SU-DHL-6 (cell line): ENCODE measurements at regions not wholly inside any gene's neighbourhood (a gene's known extent, or its start where the extent isn't known, plus 50 kb on each side); places are given as distances from the start of the nearest gene placed in this dataset.

Experiments
- H2AFZ ChIP-seq: fragments of 200-600 bp; sonication (generic); 2 replicates; pipeline ENCODE4 v1.6.1; 2014; ENCODE audit warnings: low read depth, mild to moderate bottlenecking, moderate library complexity, mixed read lengths, antibody characterized with exemption, low read length; ENCODE audit not compliant: severe bottlenecking
- H3F3A ChIP-seq: fragments of 200-600 bp; shearing (Covaris generic); 2 replicates; pipeline ENCODE4 v1.6.0; 2016; ENCODE audit warnings: antibody characterized with exemption, mild to moderate bottlenecking; ENCODE audit not compliant: insufficient read depth
- H3K27ac ChIP-seq: fragments of 200-600 bp; sonication (generic); 2 replicates; pipeline ENCODE4 v1.5.1; 2016; ENCODE audit warnings: low read depth, mild to moderate bottlenecking, low read length, moderate library complexity, mixed read lengths
- H3K27me3 ChIP-seq: fragments of 200-600 bp; sonication (generic), shearing (Covaris generic); 2 replicates; pipeline ENCODE4 v1.6.0; 2014; ENCODE audit warnings: mild to moderate bottlenecking, low read length
- H3K36me3 ChIP-seq: fragments of 200-600 bp; sonication (generic); 2 replicates; pipeline ENCODE4 v1.6.1; 2014; ENCODE audit warnings: mild to moderate bottlenecking, low read length, mixed read lengths
- H3K4me2 ChIP-seq: fragments of 300-600, 200-600 bp; shearing (Covaris generic), sonication (generic); 2 replicates; pipeline ENCODE4 v1.6.0; 2014; ENCODE audit warnings: low read length, low read depth, mild to moderate bottlenecking; ENCODE audit not compliant: poor library complexity, severe bottlenecking
- H3K4me3 ChIP-seq: fragments of 200-600 bp; sonication (generic); 2 replicates; pipeline ENCODE4 v1.5.1; 2014; ENCODE audit warnings: antibody characterized with exemption, low read length, mild to moderate bottlenecking, mixed read lengths; ENCODE audit not compliant: insufficient read depth, poor library complexity, severe bottlenecking
- H3K79me2 ChIP-seq: fragments of 200-600 bp; sonication (generic); 2 replicates; pipeline ENCODE4 v1.6.1; 2014; ENCODE audit warnings: mild to moderate bottlenecking, low read length, moderate library complexity; ENCODE audit not compliant: insufficient read depth
- H3K9ac ChIP-seq: fragments of 200-600 bp; sonication (generic); 2 replicates; pipeline ENCODE4 v1.7.0; 2014; ENCODE audit warnings: mild to moderate bottlenecking, low read length
- H3K9me2 ChIP-seq: fragments of 200-600 bp; sonication (generic); replicated peaks from 2 replicates; pipeline ENCODE4 v1.6.1; 2014; ENCODE audit warnings: low read length; ENCODE audit not compliant: insufficient read depth
- H3K9me3 ChIP-seq: fragments of 200-600 bp; sonication (generic); 2 replicates; pipeline ENCODE4 v1.6.1; 2014; ENCODE audit warnings: low read length, mixed read lengths; ENCODE audit not compliant: insufficient read depth
- H4K20me1 ChIP-seq: fragments of 200-600 bp; sonication (generic); 2 replicates; pipeline ENCODE4 v1.6.1; 2014; ENCODE audit warnings: low read depth, mild to moderate bottlenecking, antibody characterized with exemption, low read length, moderate library complexity, mixed read lengths
- EZH2phosphoT487 ChIP-seq: fragments of 200-600 bp; sonication (generic), shearing (Covaris generic); conservative IDR thresholded peaks from 2 replicates; pipeline ENCODE4 v1.6.1; 2018; ENCODE audit warnings: mild to moderate bottlenecking, antibody characterized with exemption, low read length, moderate library complexity, mixed read lengths
- TF ChIP-seq, protein P1 (sequence below): fragments of 200-600 bp; sonication (generic); IDR thresholded peaks from one replicate; pipeline ENCODE4 v1.5.1; 2017; ENCODE audit warnings: antibody characterized with exemption, mild to moderate bottlenecking, low read length, moderate library complexity; ENCODE audit not compliant: insufficient read depth, poor library complexity, severe bottlenecking

DNA sequence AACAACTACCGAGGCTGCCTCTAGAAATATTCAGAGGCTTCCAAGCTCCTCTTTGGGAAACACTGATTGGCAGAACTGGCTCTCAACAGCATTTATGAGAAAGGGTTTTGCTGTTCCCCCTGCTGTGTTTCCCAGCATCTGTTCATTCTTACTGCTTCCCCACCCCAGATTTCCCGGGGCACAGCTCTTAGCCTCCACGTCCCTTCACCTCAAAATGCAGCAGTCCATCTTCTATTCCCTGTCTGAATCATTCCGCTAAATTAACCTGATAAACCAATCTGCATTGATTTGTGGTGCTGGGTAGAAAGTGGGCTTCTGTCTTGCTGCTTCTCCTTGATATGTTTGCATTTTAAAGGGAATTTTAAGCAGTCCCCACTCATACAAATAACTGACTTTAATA, 67.4 kb downstream of the PLK2 start:
- no peaks in the 10 kb centered on the region for H4K20me1 ChIP-seq
- no peak for TF ChIP-seq EZH2phosphoT487
- TF ChIP-seq, protein P1, sequence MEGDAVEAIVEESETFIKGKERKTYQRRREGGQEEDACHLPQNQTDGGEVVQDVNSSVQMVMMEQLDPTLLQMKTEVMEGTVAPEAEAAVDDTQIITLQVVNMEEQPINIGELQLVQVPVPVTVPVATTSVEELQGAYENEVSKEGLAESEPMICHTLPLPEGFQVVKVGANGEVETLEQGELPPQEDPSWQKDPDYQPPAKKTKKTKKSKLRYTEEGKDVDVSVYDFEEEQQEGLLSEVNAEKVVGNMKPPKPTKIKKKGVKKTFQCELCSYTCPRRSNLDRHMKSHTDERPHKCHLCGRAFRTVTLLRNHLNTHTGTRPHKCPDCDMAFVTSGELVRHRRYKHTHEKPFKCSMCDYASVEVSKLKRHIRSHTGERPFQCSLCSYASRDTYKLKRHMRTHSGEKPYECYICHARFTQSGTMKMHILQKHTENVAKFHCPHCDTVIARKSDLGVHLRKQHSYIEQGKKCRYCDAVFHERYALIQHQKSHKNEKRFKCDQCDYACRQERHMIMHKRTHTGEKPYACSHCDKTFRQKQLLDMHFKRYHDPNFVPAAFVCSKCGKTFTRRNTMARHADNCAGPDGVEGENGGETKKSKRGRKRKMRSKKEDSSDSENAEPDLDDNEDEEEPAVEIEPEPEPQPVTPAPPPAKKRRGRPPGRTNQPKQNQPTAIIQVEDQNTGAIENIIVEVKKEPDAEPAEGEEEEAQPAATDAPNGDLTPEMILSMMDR, result no peak
- H3K9ac ChIP-seq, result no peak overlapping the region
- H3K27me3 ChIP-seq, result no peaks in the 10 kb centered on the region
- H3K36me3 ChIP-seq, result no peaks in the 10 kb centered on the region
- H3K4me2 ChIP-seq, result no peak overlapping the region
- H3K9me3 ChIP-seq, result no peaks in the 10 kb centered on the region
- no peaks in the 10 kb centered on the region for H3F3A ChIP-seq
- H3K9me2 ChIP-seq, result no peaks in the 10 kb centered on the region
- no peak overlapping the region for H2AFZ ChIP-seq
- no peaks in the 10 kb centered on the region for H3K79me2 ChIP-seq
- no peak overlapping the region for H3K4me3 ChIP-seq
- H3K27ac ChIP-seq, result no peak overlapping the region

DNA sequence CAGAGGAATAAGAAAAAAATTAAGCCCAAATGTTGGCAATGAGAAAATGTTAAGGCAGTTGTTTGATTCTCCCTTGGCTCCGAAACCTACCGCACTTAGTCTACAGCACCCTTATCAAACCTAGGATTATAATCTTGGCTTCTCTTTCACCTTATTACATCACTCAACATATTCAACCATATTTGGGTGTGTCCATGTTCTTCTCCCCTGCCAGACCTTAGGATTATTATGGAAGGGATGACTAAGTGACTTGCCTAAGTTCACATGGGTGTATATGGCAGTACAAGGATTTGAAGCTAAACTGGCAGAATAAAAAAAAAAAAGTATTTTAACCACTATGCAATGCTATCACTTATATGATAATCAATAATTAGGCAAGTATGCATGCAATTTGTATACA, 76.4 kb downstream of the PLK2 start:
- Histone ChIP-seq H3K9ac (no peak overlapping the region), H3F3A (no peaks in the 10 kb centered on the region), H3K36me3 (no peaks in the 10 kb centered on the region), H3K4me3 (no peak overlapping the region), H3K27me3 (no peaks in the 10 kb centered on the region), H3K4me2 (no peak overlapping the region), H3K79me2 (no peaks in the 10 kb centered on the region), H4K20me1 (no peaks in the 10 kb centered on the region), H2AFZ (no peak overlapping the region), H3K9me2 (no peaks in the 10 kb centered on the region), H3K27ac (no peak overlapping the region), H3K9me3 (peaks cover 15% of the 10 kb centered on the region; the same call in 1 of the 2 replicates)
- TF ChIP-seq, protein P1, result no peak
- TF ChIP-seq EZH2phosphoT487, result no peak

GRCh38 chr5:58382131-58382534, 77.8 kb downstream of the PLK2 start:
- no peak overlapping the region for H3K4me2 ChIP-seq

More at GRCh38 chr5:58382131-58382534, 77.8 kb downstream of the PLK2 start:
- no peak overlapping the region for H2AFZ ChIP-seq
- no peaks in the 10 kb centered on the region for H3K9me2 ChIP-seq
- no peaks in the 10 kb centered on the region for H3K79me2 ChIP-seq
- H4K20me1 ChIP-seq, result no peaks in the 10 kb centered on the region
- H3K9ac ChIP-seq, result no peak overlapping the region
- H3K27me3 ChIP-seq, result no peaks in the 10 kb centered on the region
- no peaks in the 10 kb centered on the region for H3F3A ChIP-seq
- TF ChIP-seq, protein P1, result no peak
- no peak for TF ChIP-seq EZH2phosphoT487
- H3K36me3 ChIP-seq, result no peaks in the 10 kb centered on the region
- no peak overlapping the region for H3K4me3 ChIP-seq
- H3K9me3 ChIP-seq, result peaks cover 15% of the 10 kb centered on the region; the same call in 1 of the 2 replicates
- H3K27ac ChIP-seq, result no peak overlapping the region
